Suprapubic skin (tissue), 4 donors: ENCODE measurements at regions not wholly inside any gene's neighbourhood (a gene's known extent, or its start where the extent isn't known, plus 50 kb on each side); places are given as distances from the start of the nearest gene placed in this dataset.

ENCODE experiments used
- CTCF ChIP-seq, 2 donors: fragments of 200-600 bp in 1 of 2; fragments of 450-650 bp in 1 of 2; sonication (generic) in 1 of 2; IDR thresholded peaks; one replicate each; pipeline ENCODE4 v1.5.1; 2016 to 2019; ENCODE audit warnings: antibody characterized with exemption in 2 of 2, mild to moderate bottlenecking in 1 of 2, moderate library complexity in 1 of 2
- EP300 ChIP-seq: sonication (generic); formaldehyde crosslinking; IDR thresholded peaks from one replicate; pipeline ENCODE4 v1.6.1; 2017; ENCODE audit warnings: antibody characterized with exemption
- POLR2AphosphoS5 ChIP-seq, 3 donors: sonication (generic); formaldehyde crosslinking; IDR thresholded peaks; one replicate each; pipeline ENCODE4 v1.6.1; 2017; ENCODE audit warnings: antibody characterized with exemption in 3 of 3

DNA sequence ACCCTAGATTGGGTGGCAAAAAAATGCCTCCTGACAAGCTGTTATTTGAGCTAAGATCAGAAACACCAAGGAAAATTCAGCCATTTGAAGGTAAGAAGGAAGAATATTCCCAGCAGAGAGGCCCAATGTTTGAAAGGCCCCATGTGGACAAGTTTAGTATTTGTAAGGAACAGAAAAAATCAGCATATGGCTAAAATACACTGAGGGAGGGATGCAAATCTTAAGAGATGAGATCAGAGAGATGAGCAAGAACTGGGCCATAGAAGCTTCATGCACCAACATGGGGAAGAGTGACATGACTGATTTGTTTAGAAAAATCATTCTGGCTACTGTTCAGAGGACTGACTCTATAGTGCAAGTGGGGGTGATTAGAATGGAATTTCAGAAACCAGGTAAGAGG lies 496.8 kb upstream of the SOX5 start:
- TF ChIP-seq CTCF (IDR thresholded peaks at IDR 0.05) (no peak), EP300 (no peak), POLR2AphosphoS5 (IDR thresholded peaks at IDR 0.05) (no peak)
